NCI-H1092 (cell line): ENCODE measurements at regions not wholly inside any gene's neighbourhood (a gene's known extent, or its start where the extent isn't known, plus 50 kb on each side); places are given as distances from the start of the nearest gene placed in this dataset.
"Not testable (repeated sequence)": the region's sequence is repeated elsewhere in the genome, so short reads cannot be mapped to it uniquely, and the experiment has no call there.

Source experiments
- DNase-seq: peaks from one replicate; lab custom pipeline; 2025; lab: John Stamatoyannopoulos, UW

DNA sequence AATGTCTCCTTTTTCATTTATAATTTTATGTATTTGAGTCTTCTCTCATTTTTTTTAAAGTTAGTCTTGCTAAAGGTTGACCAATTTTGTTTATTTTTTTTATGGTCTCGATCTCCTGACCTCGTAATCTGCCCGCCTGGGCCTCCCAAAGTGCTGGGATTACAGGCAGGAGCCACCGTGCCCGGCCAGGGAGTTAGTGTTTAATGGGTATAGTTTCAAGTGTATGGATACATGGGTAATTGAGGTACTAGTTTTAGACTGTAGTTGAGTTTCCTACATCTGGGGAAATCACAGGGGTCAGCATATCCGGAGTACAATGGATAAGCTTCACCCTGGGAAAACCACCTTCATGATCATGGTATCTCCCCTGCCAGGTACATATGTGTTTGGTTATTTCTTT, 267.3 kb upstream of the KCND2 start:
- DNase-seq, result no peak

DNA sequence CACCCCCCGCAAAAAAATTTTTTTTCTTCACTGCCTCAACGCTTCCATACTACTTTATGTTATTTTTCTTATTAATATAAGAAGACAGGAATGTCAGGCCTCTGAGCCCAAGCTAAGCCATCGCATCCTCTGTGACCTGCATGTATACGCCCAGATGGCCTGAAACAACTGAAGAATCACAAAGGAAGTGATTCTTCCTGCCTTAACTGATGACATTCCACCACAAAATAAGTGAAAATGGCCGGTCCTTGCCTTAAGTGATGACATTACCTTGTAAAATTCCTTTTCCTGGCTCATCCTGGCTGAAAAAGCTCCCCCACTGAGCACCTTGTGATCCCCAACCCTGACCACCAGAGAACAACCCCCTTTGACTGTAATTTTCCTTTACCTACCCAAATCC, 258.7 kb upstream of the KCND2 start:
- not testable (repeated sequence) for DNase-seq

DNA sequence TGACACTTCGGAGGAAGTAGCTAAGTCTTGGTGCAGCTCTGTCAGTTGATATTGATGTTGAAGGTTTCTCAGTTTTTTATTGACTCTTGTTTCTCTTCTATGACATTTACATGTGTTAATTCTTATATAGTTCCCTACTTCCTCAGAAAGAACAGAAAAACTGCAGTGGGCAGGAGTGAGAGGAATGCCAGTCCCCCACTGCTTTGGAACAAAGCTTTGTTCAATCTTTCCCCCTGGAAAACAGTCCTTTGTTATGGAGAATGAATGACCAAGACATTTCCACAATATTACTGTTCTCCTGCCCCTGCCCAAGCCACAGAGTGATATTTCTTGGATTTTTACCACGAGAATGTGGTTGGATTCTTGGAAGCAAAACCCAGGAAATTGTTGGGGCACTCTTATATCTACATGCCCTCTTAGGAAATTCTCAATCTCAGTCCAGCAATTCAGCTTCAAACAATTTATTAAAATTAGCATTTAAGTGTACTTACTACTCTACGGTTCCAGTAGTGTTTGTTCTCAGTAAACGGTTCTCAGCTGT, 258.0 kb upstream of the KCND2 start:
- DNase-seq, result no peak

DNA sequence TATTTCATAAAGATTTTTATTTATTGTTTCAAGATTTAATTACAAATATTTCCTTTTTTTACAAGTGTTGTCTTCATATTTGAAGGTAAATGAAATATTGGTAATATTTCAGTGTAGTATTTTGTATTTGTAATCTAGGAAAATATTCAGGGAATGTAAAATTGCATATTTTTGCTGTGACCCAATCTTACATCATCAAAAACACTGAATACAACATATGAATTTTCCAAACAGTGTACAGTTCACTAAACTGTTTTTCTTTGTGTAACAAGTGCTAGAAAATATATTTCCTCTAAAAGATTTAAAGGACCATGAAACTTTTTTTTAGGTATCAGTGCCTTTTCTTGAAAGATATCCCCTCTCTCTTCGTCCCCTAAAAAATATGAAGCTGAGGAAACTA, 251.9 kb upstream of the KCND2 start:
- DNase-seq, result no peak

DNA sequence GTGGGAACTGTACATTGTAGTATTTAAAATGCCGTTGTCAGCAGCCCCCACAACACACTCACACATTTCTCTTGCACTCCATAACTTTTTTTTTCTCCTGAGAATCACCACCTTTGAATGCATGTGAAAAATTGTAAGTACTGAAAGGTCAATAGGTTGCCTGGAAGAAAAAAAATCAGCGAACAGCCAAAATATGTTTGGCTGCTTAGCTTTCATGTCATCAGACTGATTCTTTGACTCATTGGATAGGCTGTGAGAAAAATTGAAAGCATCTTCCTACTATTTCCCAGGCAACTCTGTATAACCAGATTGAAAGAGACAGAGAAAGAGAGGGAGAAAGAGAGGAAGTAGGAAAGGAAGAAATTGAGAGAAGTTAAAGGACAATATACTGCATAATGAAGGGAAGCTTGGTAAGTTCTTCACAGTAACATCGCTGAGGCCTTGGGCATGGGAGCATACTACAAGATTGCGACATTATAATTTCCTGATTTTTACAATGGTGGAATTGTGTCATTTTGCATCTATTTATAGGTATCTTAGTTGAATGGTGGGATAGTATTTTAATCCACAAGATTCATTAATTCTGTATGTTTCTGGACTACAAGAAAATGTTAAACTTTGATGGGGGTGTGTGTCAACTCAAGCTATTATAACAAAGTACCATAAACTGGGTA, 249.3 kb upstream of the KCND2 start:
- no peak for DNase-seq

DNA sequence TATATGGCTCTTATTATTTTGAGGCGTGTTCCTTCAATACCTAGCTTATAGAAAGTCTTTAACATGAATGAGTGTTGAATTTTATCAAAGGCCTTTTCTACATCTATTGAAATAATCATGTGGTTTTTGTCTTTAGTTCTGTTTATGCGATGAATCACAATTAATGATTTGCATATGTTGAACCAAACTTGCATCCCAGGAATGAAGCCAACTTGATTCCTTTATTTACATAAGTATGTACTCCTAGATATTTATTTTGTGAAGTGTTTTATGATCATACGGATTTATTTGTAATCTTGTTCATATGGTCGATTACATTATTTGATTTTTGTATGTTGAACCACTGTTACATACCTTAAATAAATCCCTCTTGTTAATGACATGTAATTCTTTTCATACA, 244.3 kb upstream of the KCND2 start:
- DNase-seq, result no peak

DNA sequence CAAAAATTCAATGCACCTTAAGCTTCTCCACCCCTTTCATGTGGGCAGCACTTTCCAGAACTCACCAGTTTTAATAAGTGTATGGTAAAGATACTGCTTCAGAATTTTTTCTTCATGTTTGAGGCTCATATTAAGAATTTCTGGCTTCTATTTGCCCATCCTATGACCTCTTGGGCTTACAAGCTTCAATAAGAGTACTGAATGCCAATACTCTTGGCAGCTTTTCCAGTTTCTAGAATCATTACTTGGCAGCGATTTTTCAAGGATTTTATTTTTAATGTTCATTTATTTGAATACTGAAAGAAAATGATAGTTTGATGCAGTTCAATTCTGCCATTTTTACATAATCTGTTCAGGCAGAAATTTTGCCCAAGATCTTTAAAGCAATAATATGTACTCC, 242.1 kb upstream of the KCND2 start:
- DNase-seq, result no peak

DNA sequence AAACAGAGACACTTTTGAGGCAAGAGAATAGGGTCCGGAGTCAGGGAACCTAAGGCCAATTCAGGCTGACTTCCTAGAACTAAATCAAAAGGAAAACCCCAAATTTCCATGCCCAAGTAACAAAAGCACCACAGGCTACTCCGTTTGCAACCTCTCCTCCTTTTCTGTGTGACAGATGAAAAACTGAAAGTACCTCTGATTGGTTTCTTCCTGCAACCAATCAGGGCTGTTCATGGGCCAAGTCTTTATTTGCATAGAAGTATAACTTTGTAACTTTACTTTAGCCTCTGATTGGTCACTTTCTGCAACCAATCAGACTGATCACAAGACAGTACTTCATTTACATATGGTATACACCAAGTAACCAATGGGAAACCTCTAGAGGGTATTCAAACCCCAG, 239.9 kb upstream of the KCND2 start:
- no peak for DNase-seq

DNA sequence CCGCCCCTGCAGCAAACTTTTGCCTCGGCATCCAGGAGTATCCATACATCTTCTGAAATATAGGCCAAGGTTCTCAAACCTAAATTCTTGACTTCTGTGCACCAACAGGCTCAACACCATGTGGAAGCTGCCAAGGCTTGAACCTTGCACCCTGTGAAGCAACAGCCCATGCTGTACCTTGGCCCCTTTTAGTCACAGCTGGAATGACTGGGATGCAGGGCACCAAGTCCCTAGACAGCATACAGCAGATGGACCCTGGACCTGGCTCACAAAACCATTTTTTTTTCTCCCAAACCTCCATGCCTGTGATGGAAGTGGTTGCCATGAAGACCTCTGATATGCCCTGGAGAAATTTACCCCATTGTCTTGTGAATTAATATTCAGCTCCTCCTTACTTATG, 233.8 kb upstream of the KCND2 start:
- DNase-seq, result no peak

DNA sequence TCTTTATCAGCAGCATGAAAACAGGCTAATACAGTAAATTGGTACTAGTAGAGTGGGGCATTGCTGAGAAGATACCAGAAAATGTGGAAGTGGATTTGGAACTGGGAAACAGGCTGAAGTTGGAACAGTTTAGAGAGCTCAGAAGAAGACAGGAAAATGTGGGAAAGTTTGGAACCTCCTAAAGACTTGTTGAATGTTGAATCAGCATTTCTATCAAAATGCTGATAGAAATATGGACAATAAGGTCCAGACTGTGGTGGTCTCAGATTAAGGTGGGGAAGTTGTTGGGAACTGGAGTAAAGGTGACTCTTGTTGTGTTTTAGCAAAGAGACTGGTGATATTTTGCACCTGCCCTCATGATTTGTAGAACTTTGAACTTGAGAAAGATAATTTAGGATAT, 231.2 kb upstream of the KCND2 start:
- DNase-seq, result no peak

DNA sequence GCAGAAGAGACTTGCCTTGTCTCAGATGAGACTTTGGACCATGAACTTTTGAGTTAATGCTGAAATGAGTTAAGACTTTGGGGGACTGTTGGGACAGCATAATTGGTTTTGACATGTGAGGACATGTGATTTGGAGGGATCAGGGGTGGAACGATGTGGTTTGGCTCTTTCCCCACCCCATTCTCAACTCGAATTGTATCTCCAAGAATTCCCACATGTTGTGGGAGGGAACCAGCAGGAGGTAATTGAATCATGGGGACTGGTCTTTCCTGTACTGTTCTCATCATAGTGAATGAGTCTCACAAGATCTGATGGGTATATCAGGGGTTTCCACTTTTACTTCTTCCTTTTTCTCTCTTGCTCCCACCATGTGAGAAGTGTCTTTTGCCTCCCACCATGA, 229.7 kb upstream of the KCND2 start:
- DNase-seq, result no peak

DNA sequence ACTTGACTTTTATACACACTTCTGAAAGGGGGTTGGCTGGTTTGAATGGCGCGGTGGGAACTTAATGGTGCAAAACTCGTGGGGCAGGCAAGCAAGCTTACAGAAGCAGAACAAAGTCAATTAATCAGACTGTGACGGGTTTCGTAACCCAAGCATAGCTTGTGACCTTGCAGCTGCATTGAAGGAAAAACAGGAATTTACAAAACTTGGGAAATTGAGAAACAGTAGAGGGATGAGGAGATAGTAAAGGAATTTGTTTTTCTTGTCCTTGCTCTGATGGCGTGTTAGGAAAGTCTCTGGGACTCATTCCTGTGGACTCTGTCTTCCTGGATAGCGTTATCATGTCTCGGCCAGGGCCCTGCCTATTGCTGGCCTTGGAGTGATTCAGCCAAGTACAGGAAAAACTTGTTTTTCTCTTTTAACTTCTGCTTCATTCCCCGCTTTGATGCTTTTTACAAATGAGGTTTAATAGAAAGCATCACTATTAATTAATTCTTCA, 220.0 kb upstream of the KCND2 start:
- no peak for DNase-seq

DNA sequence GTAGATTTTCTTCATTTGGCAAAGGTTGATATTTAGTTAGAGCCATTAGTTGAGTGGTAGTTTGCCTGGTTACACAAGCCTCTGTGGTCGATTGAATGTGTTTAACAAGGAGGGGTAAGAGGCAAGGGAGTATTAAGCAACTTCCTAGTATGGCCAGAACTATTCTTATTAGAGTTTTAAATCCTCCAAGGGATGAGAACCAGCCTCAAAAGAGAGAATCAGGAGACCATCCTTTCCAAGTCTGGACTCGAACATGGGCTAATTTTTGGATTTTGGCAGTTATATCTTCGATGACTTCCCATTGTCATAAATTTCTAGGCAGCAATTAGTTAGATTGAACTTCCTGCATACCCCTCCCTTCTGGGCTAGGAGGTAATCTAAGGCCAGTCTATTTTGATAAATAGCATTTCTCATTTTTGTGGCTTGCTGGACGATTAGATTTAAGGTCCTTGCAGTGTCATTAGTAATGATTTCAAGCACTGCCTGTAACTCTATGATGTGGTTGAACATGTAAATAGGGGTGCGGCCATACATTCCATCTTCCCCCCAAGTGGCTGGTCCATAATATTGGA, 219.5 kb upstream of the KCND2 start:
- DNase-seq, result no peak

DNA sequence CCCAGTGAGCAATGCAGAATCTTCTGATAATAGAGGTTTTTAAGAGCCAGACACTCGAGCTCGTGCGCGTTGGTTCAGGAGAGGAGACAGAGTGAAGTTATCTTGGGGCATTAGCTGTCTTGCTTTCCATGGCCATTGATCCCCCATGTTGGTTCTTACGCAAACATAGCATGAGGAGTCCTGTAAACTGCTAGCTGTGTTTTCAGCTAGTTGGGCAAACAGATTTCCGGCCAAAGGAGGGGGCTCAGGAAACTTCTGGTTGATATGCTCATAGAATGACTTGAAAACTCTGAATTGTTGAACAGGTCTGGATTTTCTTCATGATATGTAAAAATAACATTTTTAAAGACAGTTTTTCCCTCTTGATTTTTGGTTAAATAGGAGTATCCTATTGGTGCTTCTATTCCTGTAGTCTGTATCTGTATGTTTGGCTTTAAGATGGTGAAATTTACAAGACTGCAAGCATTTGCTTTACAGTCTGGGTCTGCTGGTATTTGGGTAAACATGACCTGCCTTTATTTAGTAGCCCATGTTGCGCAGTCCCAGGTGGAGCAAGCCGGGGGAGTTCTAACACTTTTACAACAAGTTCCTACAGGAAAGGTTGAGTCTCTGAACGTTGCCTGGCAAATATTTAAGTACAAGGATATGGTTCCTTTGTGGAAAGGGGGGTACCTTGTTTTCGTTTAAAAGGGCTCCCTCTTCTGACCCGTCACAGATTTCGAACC, 218.4 kb upstream of the KCND2 start:
- no peak for DNase-seq

DNA sequence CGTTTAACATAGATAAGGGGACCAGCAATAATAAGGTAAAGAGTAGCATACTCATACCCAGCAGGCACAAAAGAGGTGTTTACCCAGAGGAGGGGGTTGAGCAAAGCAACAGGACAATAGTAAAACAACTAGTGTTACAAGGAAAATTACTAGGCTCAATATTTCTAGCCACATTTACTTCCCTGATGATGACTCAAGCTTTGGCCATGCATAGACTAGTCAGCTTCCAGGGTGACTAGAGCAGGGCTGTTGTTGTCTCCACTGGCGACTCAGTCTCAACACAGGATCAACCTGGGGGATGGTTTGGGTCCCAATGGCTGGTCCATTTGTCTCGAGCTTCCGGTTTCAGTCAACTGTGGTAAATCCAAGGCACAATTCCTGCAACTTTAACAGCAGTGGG, 217.7 kb upstream of the KCND2 start:
- DNase-seq, result no peak

DNA sequence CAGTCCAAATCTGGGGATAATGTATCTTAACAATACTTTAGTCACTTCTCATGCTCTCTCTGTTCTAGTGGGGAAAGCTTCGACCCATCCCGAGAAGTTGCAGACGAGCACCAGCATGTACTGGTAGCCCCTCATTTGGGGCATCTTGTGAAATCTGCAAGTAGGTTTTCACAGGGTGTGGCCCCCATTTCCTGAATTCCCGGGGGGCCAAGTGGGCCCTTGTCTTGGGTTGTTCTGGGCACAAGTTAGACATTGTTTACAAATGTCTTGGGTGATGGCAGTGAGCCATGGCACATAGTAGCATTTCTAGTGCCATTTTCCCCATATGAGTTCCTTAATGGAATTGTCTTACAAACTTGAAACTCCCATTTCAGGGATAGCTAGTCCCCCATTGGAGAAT, 216.7 kb upstream of the KCND2 start:
- no peak for DNase-seq

DNA sequence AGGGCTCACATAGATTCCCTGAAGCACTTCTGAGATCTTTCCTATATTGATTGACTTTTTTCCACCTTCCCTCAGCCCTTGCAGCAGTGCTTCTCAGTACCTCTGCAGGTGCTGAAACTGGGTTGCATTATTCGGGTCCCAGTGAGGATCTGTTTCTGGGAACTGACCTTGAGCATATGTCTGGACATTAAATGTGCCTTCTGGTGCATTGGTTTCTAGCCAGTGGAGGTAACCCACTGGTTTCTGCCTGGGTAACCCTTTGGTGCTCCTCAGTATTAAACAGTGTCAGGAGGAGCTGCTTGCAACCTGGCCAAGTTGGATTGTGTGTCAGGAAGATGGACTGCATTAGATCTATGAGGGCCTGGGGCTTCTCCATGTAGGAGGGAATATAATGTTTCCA, 213.3 kb upstream of the KCND2 start:
- no peak for DNase-seq

DNA sequence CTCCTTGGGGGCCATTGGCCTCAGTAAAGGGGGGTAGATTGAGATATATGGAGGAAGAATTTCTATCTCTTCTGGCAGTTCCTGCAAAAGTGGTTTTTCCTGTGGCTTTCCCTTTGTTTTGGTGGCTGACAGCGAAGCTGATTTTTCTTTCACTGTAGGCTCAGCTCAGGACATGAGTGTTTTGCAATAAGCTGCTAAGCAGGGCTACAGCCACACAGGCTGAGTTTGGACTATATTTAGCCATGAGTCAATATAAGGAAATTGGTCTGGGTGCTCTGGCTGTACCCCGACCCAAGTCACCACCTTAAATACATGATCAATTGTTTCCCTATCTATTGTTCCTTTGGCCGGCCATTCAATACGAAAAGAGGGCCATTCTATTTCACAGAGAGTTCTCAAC, 212.7 kb upstream of the KCND2 start:
- no peak for DNase-seq

DNA sequence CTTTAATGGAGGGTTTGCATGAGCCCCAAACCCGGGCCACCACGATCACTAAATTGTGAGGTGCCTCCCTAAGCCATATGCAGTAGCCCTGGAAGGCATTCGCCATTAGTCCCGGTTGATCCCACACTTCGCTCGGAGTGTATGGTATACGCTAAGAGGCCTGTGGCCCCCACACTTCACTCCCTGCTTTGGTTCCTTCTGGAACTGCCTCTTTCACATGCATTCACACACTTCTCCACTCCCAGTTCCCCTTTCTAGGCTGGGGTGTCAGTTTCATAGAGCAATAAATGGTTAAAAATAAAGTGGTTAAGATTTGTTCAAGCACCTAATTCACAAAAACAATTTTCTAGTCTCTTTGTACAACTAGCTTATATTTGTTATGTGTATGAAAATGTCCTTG, 212.1 kb upstream of the KCND2 start:
- no peak for DNase-seq

DNA sequence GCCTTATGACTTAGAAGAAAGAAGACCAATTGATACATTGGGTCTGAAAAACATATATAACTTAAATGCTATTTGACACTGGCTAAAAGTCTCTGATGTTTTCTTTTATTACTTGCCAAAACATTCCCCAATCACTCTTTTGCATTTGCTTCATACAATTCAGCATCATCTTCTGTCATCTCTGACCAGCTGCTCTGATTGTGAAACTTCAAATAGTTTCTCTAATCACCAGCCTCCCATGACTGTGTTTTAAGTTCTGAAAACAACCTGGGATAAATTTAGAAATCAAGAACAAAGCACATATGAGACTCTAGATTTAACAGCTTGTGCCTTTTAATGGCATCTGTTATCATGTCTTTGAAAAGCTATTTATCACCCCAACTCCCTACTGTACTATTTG, 208.4 kb upstream of the KCND2 start:
- no peak for DNase-seq

DNA sequence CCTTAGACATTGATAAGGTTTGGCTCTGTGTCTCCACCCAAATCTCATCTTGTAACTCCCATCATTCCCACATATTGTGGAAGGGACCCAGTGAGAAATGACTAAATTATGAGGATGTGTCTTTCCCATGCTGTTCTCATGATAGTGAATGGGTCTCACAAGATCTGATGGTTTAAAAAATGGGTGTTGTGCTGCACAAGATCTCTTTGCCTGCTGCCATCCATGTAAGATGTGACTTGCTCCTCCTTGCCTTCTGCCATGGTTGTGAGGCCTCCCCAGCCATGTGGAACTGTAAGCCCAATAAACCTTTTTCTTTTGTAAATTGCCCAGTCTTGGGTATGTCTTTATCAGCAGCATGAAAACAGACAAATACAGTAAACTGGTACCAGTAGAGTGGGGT, 206.1 kb upstream of the KCND2 start:
- not testable (repeated sequence) for DNase-seq

DNA sequence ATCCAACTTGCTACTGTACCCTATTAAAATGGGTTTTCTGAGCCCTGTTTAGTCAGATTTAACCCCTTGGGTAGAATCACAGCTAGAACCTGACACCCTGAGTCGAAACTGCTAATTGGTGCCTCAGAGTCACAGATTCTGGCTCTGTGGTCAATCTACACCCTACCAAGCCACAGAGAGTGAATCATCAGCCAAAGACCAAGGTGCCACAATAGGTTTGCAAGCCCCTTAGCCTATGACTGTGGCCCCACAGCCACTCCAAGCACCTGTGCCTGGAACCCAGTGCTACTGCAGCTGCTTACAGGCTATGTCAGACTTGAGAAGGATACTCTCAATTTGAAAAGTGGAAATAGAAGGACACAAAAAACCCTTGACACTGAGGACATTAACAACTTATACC, 202.8 kb upstream of the KCND2 start:
- no peak for DNase-seq

DNA sequence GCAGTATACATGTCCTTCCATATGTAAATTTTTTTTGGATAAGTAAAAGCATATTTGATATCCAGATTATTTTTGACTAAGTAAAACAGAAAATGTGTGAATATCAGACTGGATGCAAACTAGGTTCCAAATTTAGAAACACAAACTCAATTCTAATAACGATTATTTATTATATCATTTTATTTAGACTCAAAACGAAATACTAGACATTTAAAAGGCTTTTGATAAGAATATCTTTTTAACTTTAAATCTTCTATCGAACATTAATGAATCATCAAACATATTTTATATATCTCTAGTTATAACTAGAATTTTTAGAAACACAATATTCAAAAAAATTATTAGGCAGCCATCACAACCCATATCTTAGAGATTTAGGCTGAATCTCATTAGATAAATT, 195.2 kb upstream of the KCND2 start:
- DNase-seq, result no peak
